ENCODE measurements at regions not wholly inside any gene's neighbourhood (a gene's known extent, or its start where the extent isn't known, plus 50 kb on each side); places are given as distances from the start of the nearest gene placed in this dataset.

GRCh38 chr11:16448123-16448717, 91.9 kb upstream of the SOX6 start:
- 82 to 91% methylated on average over 1 of the region's 1 CpG for whole genome bisulfite sequencing, 2 donors
- H3K27ac ChIP-seq, result no peak overlapping the region
- TF ChIP-seq EP300 (IDR thresholded peaks at IDR 0.05) (no peak), CTCF (IDR thresholded peaks at IDR 0.05) (no peak), POLR2A (IDR thresholded peaks at IDR 0.05) (no peak)
- no peaks in the 10 kb centered on the region for H3K4me1 ChIP-seq
- no peak overlapping the region for H3K4me3 ChIP-seq
- no peaks in the 10 kb centered on the region for H3K9me3 ChIP-seq
- H3K27me3 ChIP-seq, result no peaks in the 10 kb centered on the region
- no peak for DNase-seq (ENCODE audit: low spot score in 2 of 2)
- H3K36me3 ChIP-seq, result no peaks in the 10 kb centered on the region

DNA sequence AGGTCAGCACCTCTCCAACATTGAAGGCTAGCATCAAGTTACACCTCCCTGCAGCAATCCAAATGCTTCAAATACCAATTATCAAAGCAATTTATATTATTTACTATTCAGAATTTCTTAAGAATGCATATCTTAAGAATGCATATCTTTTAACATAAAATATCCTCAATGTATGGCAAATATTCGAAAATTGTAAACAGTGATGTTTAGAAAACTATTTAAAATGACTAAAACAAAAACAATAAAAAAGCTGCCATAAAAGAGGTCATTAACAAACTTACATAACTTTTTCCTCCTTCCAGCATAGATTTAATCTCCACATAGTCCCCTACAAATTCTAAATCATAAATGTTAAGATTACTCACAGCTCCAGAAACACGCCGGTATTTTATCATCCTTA, 85.1 kb upstream of the SOX6 start:
- H3K4me3 ChIP-seq, result no peak overlapping the region
- no peaks in the 10 kb centered on the region for H3K27me3 ChIP-seq
- no peak for DNase-seq (ENCODE audit: low spot score in 2 of 2)
- H3K27ac ChIP-seq, result no peak overlapping the region
- WGBS, 2 donors, result 86% methylated on average over 3 of the region's 3 CpGs
- TF ChIP-seq EP300 (IDR thresholded peaks at IDR 0.05) (no peak), CTCF (IDR thresholded peaks at IDR 0.05) (no peak), POLR2A (IDR thresholded peaks at IDR 0.05) (no peak)
- no peaks in the 10 kb centered on the region for H3K9me3 ChIP-seq
- H3K36me3 ChIP-seq, result no peaks in the 10 kb centered on the region
- H3K4me1 ChIP-seq, result peaks cover 0 to 3% (median 0%) of the 10 kb centered on the region in 4 donors

- TF ChIP-seq EP300 (IDR thresholded peaks at IDR 0.05) (no peak), CTCF (IDR thresholded peaks at IDR 0.05) (no peak), POLR2A (IDR thresholded peaks at IDR 0.05) (no peak)
- peaks cover 0 to 3% (median 0%) of the 10 kb centered on the region in 4 donors for H3K4me1 ChIP-seq
- WGBS, 2 donors, result 83 to 94% methylated on average over 5 of the region's 5 CpGs
Measured at GRCh38 chr11:16440136-16440535, 83.8 kb upstream of the SOX6 start.

GRCh38 chr11:16434036-16434435, 77.7 kb upstream of the SOX6 start:
- no peak for DNase-seq (ENCODE audit: low spot score in 2 of 2)
- no peaks in the 10 kb centered on the region for H3K27me3 ChIP-seq
- TF ChIP-seq POLR2A (IDR thresholded peaks at IDR 0.05), result no peak
- no peak for TF ChIP-seq EP300 (IDR thresholded peaks at IDR 0.05)
- no peak for TF ChIP-seq CTCF (IDR thresholded peaks at IDR 0.05)
- WGBS, 2 donors, result 43 to 44% methylated on average over 2 of the region's 2 CpGs
- no peak overlapping the region for H3K27ac ChIP-seq
- H3K9me3 ChIP-seq, result peaks cover 0 to 8% (median 0%) of the 10 kb centered on the region in 4 donors
- H3K4me3 ChIP-seq, result no peak overlapping the region
- H3K4me1 ChIP-seq, result no peaks in the 10 kb centered on the region
- no peaks in the 10 kb centered on the region for H3K36me3 ChIP-seq

More at GRCh38 chr11:16440136-16440535, 83.8 kb upstream of the SOX6 start:
- DNase-seq (ENCODE audit: low spot score in 2 of 2), result no peak
- H3K36me3 ChIP-seq, result no peaks in the 10 kb centered on the region
- H3K4me3 ChIP-seq, result no peak overlapping the region
- no peaks in the 10 kb centered on the region for H3K9me3 ChIP-seq
- H3K27ac ChIP-seq, result no peak overlapping the region
- H3K27me3 ChIP-seq, result no peaks in the 10 kb centered on the region

GRCh38 chr11:16430674-16431073, 74.3 kb upstream of the SOX6 start:
- Histone ChIP-seq H3K4me1 (no peaks in the 10 kb centered on the region), H3K27ac (no peak overlapping the region), H3K36me3 (no peaks in the 10 kb centered on the region), H3K4me3 (no peak overlapping the region), H3K9me3 (peaks cover 0 to 12% (median 1%) of the 10 kb centered on the region in 4 donors), H3K27me3 (no peaks in the 10 kb centered on the region)
- no peak for DNase-seq (ENCODE audit: low spot score in 2 of 2)
- no peak for TF ChIP-seq CTCF (IDR thresholded peaks at IDR 0.05)
- TF ChIP-seq EP300 (IDR thresholded peaks at IDR 0.05), result no peak
- WGBS, 2 donors, result 94 to 96% methylated on average over 1 of the region's 1 CpG

All from tibial nerve (tissue), 4 donors.